GM12878 (cell line): ENCODE measurements at regions not wholly inside any gene's neighbourhood (a gene's known extent, or its start where the extent isn't known, plus 50 kb on each side); places are given as distances from the start of the nearest gene placed in this dataset.

Source experiments
- BHLHE40 ChIP-seq, 2 experiments: fragments of 450-650 bp in 1 of 2; IDR thresholded peaks; 2 replicates each; pipeline ENCODE4 v1.6.1; 2011 to 2017; ENCODE audit warnings: low read depth in 2 of 2, borderline replicate concordance in 1 of 2, improper control_type of control experiment in 1 of 2, low read length in 1 of 2, mild to moderate bottlenecking in 1 of 2
- CHD2 ChIP-seq: IDR thresholded peaks from 2 replicates; pipeline ENCODE4 v1.6.1; 2011; ENCODE audit warnings: low read depth, low read length, improper control_type of control experiment, borderline replicate concordance
- EP300 ChIP-seq, 2 experiments: fragments of 150-350 bp in 1 of 2; IDR thresholded peaks; 2 replicates each; pipeline ENCODE4 v1.6.1; 2011 to 2012; ENCODE audit warnings: low read depth in 2 of 2, low read length in 2 of 2, borderline replicate concordance in 1 of 2, improper control_type of control experiment in 1 of 2, inconsistent platforms in 1 of 2; ENCODE audit not compliant: control insufficient read depth in 1 of 2
- ETV6 ChIP-seq, 2 experiments: fragments of 450-650 bp in 1 of 2; IDR thresholded peaks in 1 of 2; conservative IDR thresholded peaks in 1 of 2; 2 replicates each; pipeline ENCODE4 v1.6.1; 2014; ENCODE audit warnings: antibody characterized with exemption in 1 of 2, borderline replicate concordance in 1 of 2, low read depth in 1 of 2, mild to moderate bottlenecking in 1 of 2, moderate library complexity in 1 of 2
- FOS ChIP-seq: IDR thresholded peaks from 3 replicates; pipeline ENCODE4 v1.6.1; 2011; ENCODE audit warnings: borderline replicate concordance; ENCODE audit not compliant: insufficient read length; ENCODE audit errors: extremely low read depth
- FOXM1 ChIP-seq: IDR thresholded peaks from 2 replicates; pipeline ENCODE4 v1.6.1; 2012; ENCODE audit warnings: low read depth, mild to moderate bottlenecking, inconsistent platforms, low read length, moderate library complexity
- NFYB ChIP-seq: IDR thresholded peaks from 2 replicates; pipeline ENCODE4 v1.6.1; 2011; ENCODE audit warnings: low read depth, mild to moderate bottlenecking, low read length, improper control_type of control experiment, moderate library complexity; ENCODE audit not compliant: insufficient read depth
- RFX5 ChIP-seq: IDR thresholded peaks from 2 replicates; pipeline ENCODE4 v1.6.1; 2011; ENCODE audit warnings: low read depth, low read length, improper control_type of control experiment
- SMC3 ChIP-seq: IDR thresholded peaks from 2 replicates; pipeline ENCODE4 v1.6.1; 2011; ENCODE audit warnings: low read length, improper control_type of control experiment, borderline replicate concordance
- SUZ12 ChIP-seq: fragments of 200-600 bp; sonication (generic); IDR thresholded peaks from one replicate; pipeline ENCODE4 v1.6.1; 2018; ENCODE audit warnings: antibody characterized with exemption, mild to moderate bottlenecking; ENCODE audit not compliant: unreplicated experiment
- TCF12 ChIP-seq: IDR thresholded peaks from 2 replicates; pipeline ENCODE4 v1.6.1; 2011; ENCODE audit warnings: low read depth, mild to moderate bottlenecking, low read length
- ZNF207 ChIP-seq: fragments of 450-650 bp; IDR thresholded peaks from 2 replicates; pipeline ENCODE4 v1.6.1; 2014; ENCODE audit warnings: antibody characterized with exemption, mild to moderate bottlenecking, borderline replicate concordance
- ZNF274 ChIP-seq: IDR thresholded peaks from one replicate; pipeline ENCODE4 v1.8.0; 2011; ENCODE audit not compliant: insufficient read length, insufficient read depth
- TF ChIP-seq, protein P1 (sequence below), 3 experiments: IDR thresholded peaks in 2 of 3; conservative IDR thresholded peaks in 1 of 3; 2 replicates each; pipeline ENCODE4 v1.5.1; 2011; ENCODE audit warnings: low read depth in 3 of 3, low read length in 3 of 3, mild to moderate bottlenecking in 3 of 3, control low read depth in 2 of 3, moderate library complexity in 2 of 3, inconsistent platforms in 1 of 3, mixed read lengths in 1 of 3; ENCODE audit not compliant: control insufficient read depth in 2 of 3, insufficient read depth in 1 of 3; ENCODE audit errors: extremely low read depth in 1 of 3

DNA sequence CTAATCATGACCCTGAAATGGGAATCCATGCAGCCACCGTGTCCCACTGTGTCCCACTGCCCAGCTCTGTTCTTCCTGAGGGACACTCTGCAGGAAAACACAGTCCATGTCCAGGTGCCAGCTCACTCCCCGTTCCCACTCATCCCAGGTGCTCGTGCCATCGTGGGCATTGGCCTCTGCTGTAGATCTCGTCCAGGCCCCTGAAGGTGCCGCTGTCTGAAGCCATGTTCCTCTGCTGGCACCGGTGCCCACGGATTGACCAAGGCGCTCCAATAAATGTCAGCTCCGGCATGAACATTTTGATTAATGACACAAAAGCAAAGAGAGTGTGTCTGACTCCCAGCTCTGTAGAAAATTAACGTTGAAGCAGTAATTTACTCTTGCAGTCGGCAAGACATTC is 280.1 kb upstream of the SALL3 start:
- TF ChIP-seq ETV6 (conservative IDR thresholded peaks at IDR 0.05 in 1 of 2, IDR thresholded peaks at IDR 0.05 in 1 of 2; ENCODE audit: borderline replicate concordance in 1 of 2, low read depth in 1 of 2) (no peak), TCF12 (no peak), FOXM1 (no peak), BHLHE40 (IDR thresholded peaks at IDR 0.05; ENCODE audit: borderline replicate concordance in 1 of 2, low read depth in 2 of 2, low read length in 1 of 2) (no peak), RFX5 (no peak), SMC3 (no peak), ZNF274 (no peak), EP300 (IDR thresholded peaks at IDR 0.05; ENCODE audit: borderline replicate concordance in 1 of 2, control insufficient read depth in 1 of 2, low read depth in 2 of 2, low read length in 2 of 2) (no peak), FOS (no peak), SUZ12 (no peak), ZNF207 (no peak), CHD2 (no peak), NFYB (no peak)
- TF ChIP-seq, protein P1, sequence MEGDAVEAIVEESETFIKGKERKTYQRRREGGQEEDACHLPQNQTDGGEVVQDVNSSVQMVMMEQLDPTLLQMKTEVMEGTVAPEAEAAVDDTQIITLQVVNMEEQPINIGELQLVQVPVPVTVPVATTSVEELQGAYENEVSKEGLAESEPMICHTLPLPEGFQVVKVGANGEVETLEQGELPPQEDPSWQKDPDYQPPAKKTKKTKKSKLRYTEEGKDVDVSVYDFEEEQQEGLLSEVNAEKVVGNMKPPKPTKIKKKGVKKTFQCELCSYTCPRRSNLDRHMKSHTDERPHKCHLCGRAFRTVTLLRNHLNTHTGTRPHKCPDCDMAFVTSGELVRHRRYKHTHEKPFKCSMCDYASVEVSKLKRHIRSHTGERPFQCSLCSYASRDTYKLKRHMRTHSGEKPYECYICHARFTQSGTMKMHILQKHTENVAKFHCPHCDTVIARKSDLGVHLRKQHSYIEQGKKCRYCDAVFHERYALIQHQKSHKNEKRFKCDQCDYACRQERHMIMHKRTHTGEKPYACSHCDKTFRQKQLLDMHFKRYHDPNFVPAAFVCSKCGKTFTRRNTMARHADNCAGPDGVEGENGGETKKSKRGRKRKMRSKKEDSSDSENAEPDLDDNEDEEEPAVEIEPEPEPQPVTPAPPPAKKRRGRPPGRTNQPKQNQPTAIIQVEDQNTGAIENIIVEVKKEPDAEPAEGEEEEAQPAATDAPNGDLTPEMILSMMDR (IDR thresholded peaks at IDR 0.05 in 2 of 3, conservative IDR thresholded peaks at IDR 0.05 in 1 of 3; ENCODE audit: control insufficient read depth in 2 of 3, extremely low read depth in 1 of 3, insufficient read depth in 1 of 3, low read depth in 3 of 3, low read length in 3 of 3), result no peak
